GM21423 (cell line): ENCODE measurements at regions not wholly inside any gene's neighbourhood (a gene's known extent, or its start where the extent isn't known, plus 50 kb on each side); places are given as distances from the start of the nearest gene placed in this dataset.
"Not testable (repeated sequence)": the region's sequence is repeated elsewhere in the genome, so short reads cannot be mapped to it uniquely, and the experiment has no call there.

Experiments
- ATAC-seq: cut with Tn5 transposase; IDR thresholded peaks from one replicate; pipeline ENCODE4 v1.9.1; 2021; ENCODE audit warnings: mild to moderate bottlenecking, moderate library complexity; ENCODE audit not compliant: unreplicated experiment

- ATAC-seq: peak; percentile 70
Measured at GRCh38 chr7:66413379-66414114, 208.4 kb downstream of the TPST1 start.

GRCh38 chr7:66415659-66416265, 210.6 kb downstream of the TPST1 start:
- no peak for ATAC-seq

- no peak for ATAC-seq
Measured at GRCh38 chr7:66418537-66418936, 210.1 kb upstream of the KCTD7 start.

GRCh38 chr7:66419210-66419609, 209.5 kb upstream of the KCTD7 start:
- no peak for ATAC-seq

GRCh38 chr7:66421830-66422475, 206.7 kb upstream of the KCTD7 start:
- no peak for ATAC-seq

- no peak for ATAC-seq
Measured at GRCh38 chr7:66423729-66424128, 205.0 kb upstream of the KCTD7 start.

GRCh38 chr7:66426332-66426731, 202.3 kb upstream of the KCTD7 start:
- no peak for ATAC-seq

GRCh38 chr7:66426996-66427395, 201.7 kb upstream of the KCTD7 start:
- ATAC-seq: no peak

- no peak for ATAC-seq
Measured at GRCh38 chr7:66427956-66428355, 200.7 kb upstream of the KCTD7 start.

GRCh38 chr7:66429498-66430163, 199.1 kb upstream of the KCTD7 start:
- no peak for ATAC-seq

- ATAC-seq: no peak
Measured at GRCh38 chr7:66430164-66430545, 198.5 kb upstream of the KCTD7 start.

GRCh38 chr7:66438703-66439405, 189.8 kb upstream of the KCTD7 start:
- ATAC-seq: not testable (repeated sequence)

- no peak for ATAC-seq
Measured at GRCh38 chr7:66442385-66442784, 186.3 kb upstream of the KCTD7 start.

GRCh38 chr7:66443946-66444345, 184.7 kb upstream of the KCTD7 start:
- ATAC-seq: no peak

GRCh38 chr7:66447007-66447406, 181.7 kb upstream of the KCTD7 start:
- ATAC-seq: not testable (repeated sequence)

GRCh38 chr7:66450814-66451213, 177.9 kb upstream of the KCTD7 start:
- ATAC-seq: not testable (repeated sequence)

GRCh38 chr7:66451713-66452112, 177.0 kb upstream of the KCTD7 start:
- ATAC-seq: peak; percentile 64

GRCh38 chr7:66452165-66452564, 176.5 kb upstream of the KCTD7 start:
- ATAC-seq: no peak

GRCh38 chr7:66453340-66453739, 175.3 kb upstream of the KCTD7 start:
- no peak for ATAC-seq

GRCh38 chr7:66454600-66455225, 174.0 kb upstream of the KCTD7 start:
- ATAC-seq: no peak

- not testable (repeated sequence) for ATAC-seq
Measured at GRCh38 chr7:66455432-66455831, 173.2 kb upstream of the KCTD7 start.
